T-cell (primary cell): ENCODE measurements at regions not wholly inside any gene's neighbourhood (a gene's known extent, or its start where the extent isn't known, plus 50 kb on each side); places are given as distances from the start of the nearest gene placed in this dataset.

Source experiments
- ATAC-seq, 4 experiments: fragments of 200-7000 bp in 3 of 4; fragments of 150-1000 bp in 1 of 4; cut with Tn5 transposase; replicated peaks in 1 of 4; 1 replicate in 3 of 4; 2 replicates in 1 of 4; pipeline ENCODE4 v1.10.0; 2021; ENCODE audit warnings: moderate library complexity in 3 of 4, mild to moderate bottlenecking in 2 of 4, moderate number of reproducible peaks in 1 of 4
- CTCF ChIA-PET, 2 donors: fragments of 300-600 bp; sonication (Branson Sonifier 250); formaldehyde crosslinking; loops; one replicate each; lab custom pipeline; 2022; ENCODE audit warnings: antibody characterized with exemption in 2 of 2; lab: Charles Lee
- POLR2A ChIA-PET, 2 donors: fragments of 300-600 bp; sonication (Branson Sonifier 250); formaldehyde crosslinking; loops; one replicate each; lab custom pipeline; 2022; ENCODE audit warnings: antibody characterized with exemption in 2 of 2; lab: Charles Lee
- DNase-seq, 35 experiments: peaks; one replicate each; pipeline versions ENCODE4 v3.0.0 to v3.0.0-alpha.2; 2013 to 2023
- H3K27ac ChIP-seq: one replicate; pipeline ENCODE4 v1.5.1; 2013; ENCODE audit warnings: low read length
- H3K27me3 ChIP-seq, 2 experiments: replicated peaks in 1 of 2; 1 replicate in 1 of 2; 2 replicates in 1 of 2; pipeline versions ENCODE4 v1.6.1 to v1.7.0; 2013; ENCODE audit warnings: low read length in 1 of 2, mixed read lengths in 1 of 2; ENCODE audit not compliant: control insufficient read depth in 2 of 2, insufficient read depth in 2 of 2; ENCODE audit errors: extremely low read depth in 1 of 2
- H3K36me3 ChIP-seq, 2 donors: 1 replicate in 1 of 2; 2 replicates in 1 of 2; pipeline versions ENCODE4 v1.6.1 to v1.7.0; 2013; ENCODE audit warnings: low read length in 1 of 2; ENCODE audit not compliant: control insufficient read depth in 2 of 2, insufficient read depth in 1 of 2; ENCODE audit errors: extremely low read depth in 1 of 2
- H3K4me1 ChIP-seq, 2 experiments: 1 replicate in 1 of 2; 2 replicates in 1 of 2; pipeline versions ENCODE4 v1.6.1 to v1.7.0; 2013; ENCODE audit warnings: low read length in 2 of 2, mixed read lengths in 1 of 2; ENCODE audit not compliant: insufficient read depth in 2 of 2, control insufficient read depth in 1 of 2; ENCODE audit errors: extremely low read depth in 1 of 2
- H3K4me3 ChIP-seq, 2 donors: 1 replicate in 1 of 2; 2 replicates in 1 of 2; pipeline versions ENCODE4 v1.5.1 to v1.7.0; 2013; ENCODE audit warnings: mild to moderate bottlenecking in 2 of 2, low read length in 1 of 2, moderate library complexity in 1 of 2; ENCODE audit not compliant: control insufficient read depth in 1 of 2; ENCODE audit errors: extremely low read depth in 1 of 2
- H3K9me3 ChIP-seq: 2 replicates; pipeline ENCODE4 v1.7.0; 2013
- H3K27ac Mint-ChIP-seq, 2 donors: one replicate each; pipeline ENCODE4 v1.8.0; 2020 to 2021; ENCODE audit warnings: mild to moderate bottlenecking in 2 of 2, mixed read lengths in 2 of 2
- H3K27me3 Mint-ChIP-seq, 2 donors: one replicate each; pipeline ENCODE4 v1.8.0; 2021 to 2022; ENCODE audit warnings: mixed read lengths in 2 of 2
- H3K36me3 Mint-ChIP-seq: one replicate; pipeline ENCODE4 v1.8.0; 2021; ENCODE audit warnings: mixed read lengths
- H3K4me1 Mint-ChIP-seq, 3 donors: one replicate each; pipeline ENCODE4 v1.8.0; 2020 to 2022; ENCODE audit warnings: mixed read lengths in 3 of 3, mild to moderate bottlenecking in 1 of 3
- H3K4me3 Mint-ChIP-seq, 3 donors: one replicate each; pipeline ENCODE4 v1.8.0; 2020 to 2022; ENCODE audit warnings: mild to moderate bottlenecking in 3 of 3, mixed read lengths in 3 of 3, moderate library complexity in 3 of 3
- H3K9me3 Mint-ChIP-seq, 3 donors: one replicate each; pipeline ENCODE4 v1.8.0; 2020 to 2022; ENCODE audit warnings: mixed read lengths in 3 of 3
- WGBS: methylation state at CpG from one replicate; pipeline ENCODE4 v1.1.5; 2013; ENCODE audit warnings: missing lambda C conversion rate; ENCODE audit not compliant: insufficient coverage; 5-methylcytosine and 5-hydroxymethylcytosine counted together

- no peak for ATAC-seq
- H3K27ac Mint-ChIP-seq = no peak overlapping the region
Observed at GRCh38 chr5:121396716-121397115, 455.0 kb upstream of the FTMT start.

DNA sequence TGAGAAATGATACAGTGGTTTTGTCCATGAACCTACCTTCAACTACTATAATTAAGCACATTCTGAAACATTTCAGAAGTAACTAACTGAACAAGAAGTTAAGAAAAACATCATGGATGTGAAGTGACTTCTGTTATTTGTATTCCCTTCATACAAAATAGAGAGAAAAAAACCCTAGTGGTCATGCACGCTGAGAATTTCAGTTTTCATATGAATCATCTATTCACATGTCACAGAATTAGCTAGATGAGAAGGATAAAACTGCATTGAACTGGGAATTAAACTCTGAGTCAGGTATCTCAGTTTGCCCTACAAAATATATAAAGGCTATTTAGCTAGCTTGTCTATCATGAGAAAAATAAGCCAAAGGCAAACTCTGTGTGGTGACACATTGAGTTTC, 451.8 kb upstream of the FTMT start:
- H3K4me3 ChIP-seq = no peak overlapping the region
- no peaks in the 10 kb centered on the region for H3K9me3 ChIP-seq
- no peak for DNase-seq
- no peaks in the 10 kb centered on the region for H3K4me1 Mint-ChIP-seq
- no peak overlapping the region for H3K27ac ChIP-seq
- no peaks in the 10 kb centered on the region for H3K36me3 ChIP-seq
- no peak overlapping the region for H3K4me3 Mint-ChIP-seq
- peaks cover 4 to 19% (median 5%) of the 10 kb centered on the region in 3 donors for H3K9me3 Mint-ChIP-seq
- H3K36me3 Mint-ChIP-seq = no peaks in the 10 kb centered on the region
- no peak overlapping the region for H3K27ac Mint-ChIP-seq
- H3K27me3 ChIP-seq = no peaks in the 10 kb centered on the region
- H3K27me3 Mint-ChIP-seq = no peaks in the 10 kb centered on the region
- no peaks in the 10 kb centered on the region for H3K4me1 ChIP-seq
- POLR2A ChIA-PET = no interaction called here
- no CpG with 5 or more reads among the region's 1 CpG for WGBS
- CTCF ChIA-PET = no interaction called here
- ATAC-seq = no peak

More at GRCh38 chr5:121396716-121397115, 455.0 kb upstream of the FTMT start:
- Mint-ChIP-seq H3K27me3 (no peaks in the 10 kb centered on the region), H3K9me3 (peaks cover 3 to 6% (median 3%) of the 10 kb centered on the region in 3 donors), H3K4me1 (no peaks in the 10 kb centered on the region), H3K4me3 (no peak overlapping the region), H3K36me3 (no peaks in the 10 kb centered on the region)
- Histone ChIP-seq H3K27ac (no peak overlapping the region), H3K36me3 (no peaks in the 10 kb centered on the region), H3K4me1 (no peaks in the 10 kb centered on the region), H3K4me3 (no peak overlapping the region), H3K27me3 (no peaks in the 10 kb centered on the region), H3K9me3 (no peaks in the 10 kb centered on the region)
- ChIA-PET POLR2A (no interaction called here), CTCF (no interaction called here)
- no peak for DNase-seq

- Mint-ChIP-seq H3K9me3 (peaks cover 3 to 23% (median 8%) of the 10 kb centered on the region in 3 donors), H3K36me3 (no peaks in the 10 kb centered on the region), H3K4me3 (no peak overlapping the region), H3K27me3 (no peaks in the 10 kb centered on the region), H3K4me1 (no peaks in the 10 kb centered on the region), H3K27ac (no peak overlapping the region)
- Histone ChIP-seq H3K27me3 (no peaks in the 10 kb centered on the region), H3K9me3 (no peaks in the 10 kb centered on the region), H3K27ac (no peak overlapping the region), H3K4me1 (no peaks in the 10 kb centered on the region), H3K4me3 (no peak overlapping the region), H3K36me3 (no peaks in the 10 kb centered on the region)
- ATAC-seq (no peak), DNase-seq (no peak)
- CTCF ChIA-PET = no interaction called here
- WGBS = 83% methylated on average over 1 of the region's 1 CpG
- POLR2A ChIA-PET = no interaction called here
Observed at GRCh38 chr5:121408778-121409177, 442.9 kb upstream of the FTMT start.

GRCh38 chr5:121415270-121415669, 436.4 kb upstream of the FTMT start:
- no peaks in the 10 kb centered on the region for H3K9me3 ChIP-seq
- no peaks in the 10 kb centered on the region for H3K27me3 Mint-ChIP-seq

GRCh38 chr5:121421646-121422045, 430.0 kb upstream of the FTMT start:
- no peak for ATAC-seq
- Histone ChIP-seq H3K4me1 (no peaks in the 10 kb centered on the region), H3K27ac (no peak overlapping the region), H3K27me3 (no peaks in the 10 kb centered on the region), H3K9me3 (no peaks in the 10 kb centered on the region), H3K4me3 (no peak overlapping the region), H3K36me3 (no peaks in the 10 kb centered on the region)
- ChIA-PET POLR2A (no interaction called here), CTCF (no interaction called here)
- no peak for DNase-seq
- H3K27ac Mint-ChIP-seq = no peak overlapping the region
- no peaks in the 10 kb centered on the region for H3K36me3 Mint-ChIP-seq
- peaks cover 8 to 22% (median 18%) of the 10 kb centered on the region in 3 donors for H3K9me3 Mint-ChIP-seq
- no peak overlapping the region for H3K4me3 Mint-ChIP-seq
- no peaks in the 10 kb centered on the region for H3K27me3 Mint-ChIP-seq
- WGBS = 77% methylated on average over 2 of the region's 3 CpGs
- H3K4me1 Mint-ChIP-seq = no peaks in the 10 kb centered on the region

More at GRCh38 chr5:121415270-121415669, 436.4 kb upstream of the FTMT start:
- H3K27ac Mint-ChIP-seq = no peak overlapping the region
- Histone ChIP-seq H3K36me3 (no peaks in the 10 kb centered on the region), H3K4me3 (no peak overlapping the region), H3K27me3 (no peaks in the 10 kb centered on the region), H3K4me1 (no peaks in the 10 kb centered on the region), H3K27ac (no peak overlapping the region)
- no peaks in the 10 kb centered on the region for H3K4me1 Mint-ChIP-seq
- H3K9me3 Mint-ChIP-seq = peaks cover 3 to 16% (median 10%) of the 10 kb centered on the region in 3 donors
- WGBS = 100% methylated on average over 1 of the region's 1 CpG
- POLR2A ChIA-PET = no interaction called here
- CTCF ChIA-PET = no interaction called here
- no peak for ATAC-seq
- no peak overlapping the region for H3K4me3 Mint-ChIP-seq
- no peaks in the 10 kb centered on the region for H3K36me3 Mint-ChIP-seq
- no peak for DNase-seq

DNA sequence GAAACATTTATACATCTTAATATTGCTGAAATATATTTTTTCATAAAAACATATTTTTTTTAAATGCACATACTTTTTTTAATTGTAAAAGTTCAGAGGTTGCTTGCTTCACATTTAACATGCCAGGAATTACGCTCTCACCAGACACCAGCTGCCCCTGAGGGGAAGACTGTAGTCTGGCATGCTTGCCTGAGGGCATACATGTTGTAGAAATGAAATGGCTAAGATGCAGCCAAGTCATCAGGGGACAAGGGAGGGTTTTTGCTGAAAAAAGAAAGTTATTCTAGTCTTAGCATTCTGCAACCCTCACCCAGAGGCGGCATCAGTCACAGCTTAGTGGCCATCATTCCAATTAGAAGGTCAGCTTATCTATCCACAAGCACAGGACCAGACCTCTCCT, 426.7 kb upstream of the FTMT start:
- H3K27me3 Mint-ChIP-seq = no peaks in the 10 kb centered on the region
- H3K4me1 ChIP-seq = no peaks in the 10 kb centered on the region
- H3K27ac Mint-ChIP-seq = no peak overlapping the region
- CTCF ChIA-PET = no interaction called here
- H3K4me3 ChIP-seq = no peak overlapping the region
- H3K4me1 Mint-ChIP-seq = no peaks in the 10 kb centered on the region
- H3K27me3 ChIP-seq = no peaks in the 10 kb centered on the region
- H3K36me3 ChIP-seq = no peaks in the 10 kb centered on the region
- no peaks in the 10 kb centered on the region for H3K36me3 Mint-ChIP-seq
- no peak for ATAC-seq
- 83% methylated on average over 1 of the region's 2 CpGs for whole genome bisulfite sequencing
- no peak for DNase-seq
- peaks cover 7 to 23% (median 17%) of the 10 kb centered on the region in 3 donors for H3K9me3 Mint-ChIP-seq
- POLR2A ChIA-PET = no interaction called here
- no peaks in the 10 kb centered on the region for H3K9me3 ChIP-seq
- no peak overlapping the region for H3K27ac ChIP-seq
- H3K4me3 Mint-ChIP-seq = no peak overlapping the region

DNA sequence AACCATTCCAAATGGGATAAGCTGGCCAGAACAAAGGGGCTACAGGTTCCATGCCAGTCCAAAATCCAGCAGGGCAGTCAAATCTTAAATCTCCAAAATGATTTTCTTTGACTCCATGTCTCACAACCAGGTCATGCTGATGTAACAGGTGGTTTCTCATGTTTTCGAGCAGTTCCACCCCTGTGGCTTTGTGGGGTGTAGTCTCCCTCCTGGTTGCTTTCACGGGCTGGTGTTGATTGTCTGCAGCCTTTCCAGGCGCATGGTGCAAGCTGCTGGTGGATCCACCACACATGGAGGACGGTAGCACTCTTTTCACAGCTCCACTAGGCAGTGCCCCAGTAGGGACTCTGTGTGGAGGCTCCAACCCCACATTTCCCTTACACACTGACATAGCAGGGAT, 425.5 kb upstream of the FTMT start:
- Mint-ChIP-seq H3K9me3 (peaks cover 7 to 23% (median 18%) of the 10 kb centered on the region in 3 donors), H3K27ac (no peak overlapping the region), H3K27me3 (no peaks in the 10 kb centered on the region), H3K4me3 (no peak overlapping the region), H3K36me3 (no peaks in the 10 kb centered on the region), H3K4me1 (no peaks in the 10 kb centered on the region)
- Histone ChIP-seq H3K9me3 (no peaks in the 10 kb centered on the region), H3K27ac (no peak overlapping the region), H3K4me1 (no peaks in the 10 kb centered on the region), H3K4me3 (no peak overlapping the region), H3K36me3 (no peaks in the 10 kb centered on the region), H3K27me3 (no peaks in the 10 kb centered on the region)
- ATAC-seq (no peak), DNase-seq (no peak)
- WGBS = no CpG with 5 or more reads among the region's 4 CpGs
- ChIA-PET CTCF (no interaction called here), POLR2A (no interaction called here)
